Esophagus muscularis mucosa (tissue), 4 donors: ENCODE measurements at regions not wholly inside any gene's neighbourhood (a gene's known extent, or its start where the extent isn't known, plus 50 kb on each side); places are given as distances from the start of the nearest gene placed in this dataset.

Experiments
- EP300 ChIP-seq: sonication (generic); formaldehyde crosslinking; IDR thresholded peaks from one replicate; pipeline ENCODE4 v1.6.1; 2017; ENCODE audit warnings: antibody characterized with exemption
- POLR2A ChIP-seq: fragments of 450-650 bp; IDR thresholded peaks from one replicate; pipeline ENCODE4 v1.6.1; 2017; ENCODE audit warnings: antibody characterized with exemption, moderate library complexity, mild to moderate bottlenecking, low read depth
- POLR2AphosphoS5 ChIP-seq, 2 donors: sonication (generic); formaldehyde crosslinking; IDR thresholded peaks; one replicate each; pipeline ENCODE4 v1.6.1; 2017; ENCODE audit warnings: antibody characterized with exemption in 2 of 2
- TF ChIP-seq, protein P1 (sequence below), 3 experiments: fragments of 200-600 bp in 2 of 3; fragments of 450-650 bp in 1 of 3; sonication (generic) in 2 of 3; IDR thresholded peaks; one replicate each; pipeline ENCODE4 v1.5.1; 2017 to 2019; ENCODE audit warnings: antibody characterized with exemption in 3 of 3, mild to moderate bottlenecking in 2 of 3, moderate library complexity in 1 of 3

GRCh38 chr14:53515276-53515675, 362.2 kb upstream of the DDHD1 start:
- TF ChIP-seq EP300, result no peak
- TF ChIP-seq, protein P1, sequence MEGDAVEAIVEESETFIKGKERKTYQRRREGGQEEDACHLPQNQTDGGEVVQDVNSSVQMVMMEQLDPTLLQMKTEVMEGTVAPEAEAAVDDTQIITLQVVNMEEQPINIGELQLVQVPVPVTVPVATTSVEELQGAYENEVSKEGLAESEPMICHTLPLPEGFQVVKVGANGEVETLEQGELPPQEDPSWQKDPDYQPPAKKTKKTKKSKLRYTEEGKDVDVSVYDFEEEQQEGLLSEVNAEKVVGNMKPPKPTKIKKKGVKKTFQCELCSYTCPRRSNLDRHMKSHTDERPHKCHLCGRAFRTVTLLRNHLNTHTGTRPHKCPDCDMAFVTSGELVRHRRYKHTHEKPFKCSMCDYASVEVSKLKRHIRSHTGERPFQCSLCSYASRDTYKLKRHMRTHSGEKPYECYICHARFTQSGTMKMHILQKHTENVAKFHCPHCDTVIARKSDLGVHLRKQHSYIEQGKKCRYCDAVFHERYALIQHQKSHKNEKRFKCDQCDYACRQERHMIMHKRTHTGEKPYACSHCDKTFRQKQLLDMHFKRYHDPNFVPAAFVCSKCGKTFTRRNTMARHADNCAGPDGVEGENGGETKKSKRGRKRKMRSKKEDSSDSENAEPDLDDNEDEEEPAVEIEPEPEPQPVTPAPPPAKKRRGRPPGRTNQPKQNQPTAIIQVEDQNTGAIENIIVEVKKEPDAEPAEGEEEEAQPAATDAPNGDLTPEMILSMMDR (IDR thresholded peaks at IDR 0.05), result no peak
- no peak for TF ChIP-seq POLR2A
- TF ChIP-seq POLR2AphosphoS5 (IDR thresholded peaks at IDR 0.05), result no peak
